KMS-11 (cell line): ENCODE measurements at regions not wholly inside any gene's neighbourhood (a gene's known extent, or its start where the extent isn't known, plus 50 kb on each side); places are given as distances from the start of the nearest gene placed in this dataset.

Experiments used
- H2AFZ ChIP-seq: fragments of 200-600 bp; sonication (generic); 2 replicates; pipeline ENCODE4 v1.6.1; 2016; ENCODE audit warnings: antibody characterized with exemption, mixed run types, low read depth
- H3K27ac ChIP-seq: fragments of 200-600 bp; sonication (generic); 2 replicates; pipeline ENCODE4 v1.6.1; 2016; ENCODE audit warnings: mild to moderate bottlenecking, mixed run types
- H3K27me3 ChIP-seq: fragments of 200-600 bp; sonication (generic); 2 replicates; pipeline ENCODE4 v1.6.1; 2017; ENCODE audit warnings: mild to moderate bottlenecking, low read depth, mixed run types, moderate library complexity; ENCODE audit not compliant: insufficient read depth
- H3K36me3 ChIP-seq: fragments of 200-600 bp; sonication (generic); 2 replicates; pipeline ENCODE4 v1.6.1; 2017; ENCODE audit warnings: mild to moderate bottlenecking, mixed run types; ENCODE audit not compliant: insufficient read depth
- H3K4me1 ChIP-seq: fragments of 200-600 bp; sonication (generic); 2 replicates; pipeline ENCODE4 v1.6.1; 2016; ENCODE audit warnings: mild to moderate bottlenecking, low read depth, mixed run types; ENCODE audit not compliant: poor library complexity, severe bottlenecking
- H3K4me2 ChIP-seq: fragments of 200-600 bp; sonication (generic); 2 replicates; pipeline ENCODE4 v1.7.0; 2016; ENCODE audit warnings: mild to moderate bottlenecking, mixed run types
- H3K4me3 ChIP-seq: fragments of 200-600 bp; sonication (generic); IDR thresholded peaks from 2 replicates; pipeline ENCODE4 v1.6.1; 2017; ENCODE audit warnings: low read depth, low read length, mixed read lengths; ENCODE audit not compliant: insufficient read depth
- H3K79me2 ChIP-seq: fragments of 200-600 bp; sonication (generic); 2 replicates; pipeline ENCODE4 v1.6.1; 2016; ENCODE audit warnings: low read depth, mixed run types; ENCODE audit not compliant: insufficient read depth
- H3K9ac ChIP-seq: fragments of 200-600 bp; sonication (generic); 2 replicates; pipeline ENCODE4 v1.6.1; 2016; ENCODE audit warnings: mild to moderate bottlenecking, mixed run types
- H4K20me1 ChIP-seq: fragments of 200-600 bp; sonication (generic); 2 replicates; pipeline ENCODE4 v1.6.1; 2016; ENCODE audit warnings: mild to moderate bottlenecking, mixed run types; ENCODE audit not compliant: insufficient read depth
- CTCF ChIP-seq: fragments of 200-600 bp; sonication (generic); conservative IDR thresholded peaks from 2 replicates; pipeline ENCODE4 v1.6.1; 2017; ENCODE audit warnings: low read depth, mild to moderate bottlenecking, antibody characterized with exemption, low read length, moderate library complexity, mixed read lengths

GRCh38 chr5:23343121-23343520, 164.3 kb upstream of the PRDM9 start:
- Histone ChIP-seq H2AFZ (no peak overlapping the region), H3K4me3 (no peak overlapping the region)
- TF ChIP-seq CTCF, result no peak

GRCh38 chr5:23332650-23333251, 174.7 kb upstream of the PRDM9 start:
- no peaks in the 10 kb centered on the region for H3K4me1 ChIP-seq
- H3K27ac ChIP-seq, result no peak overlapping the region
- no peaks in the 10 kb centered on the region for H3K27me3 ChIP-seq
- H2AFZ ChIP-seq, result no peak overlapping the region
- no peak; the same call in 1 of the 2 replicates for TF ChIP-seq CTCF
- H3K36me3 ChIP-seq, result no peaks in the 10 kb centered on the region
- H3K4me2 ChIP-seq, result no peak overlapping the region
- no peaks in the 10 kb centered on the region for H3K79me2 ChIP-seq
- H3K4me3 ChIP-seq, result no peak overlapping the region
- H4K20me1 ChIP-seq, result no peaks in the 10 kb centered on the region
- H3K9ac ChIP-seq, result no peak overlapping the region

More at GRCh38 chr5:23343121-23343520, 164.3 kb upstream of the PRDM9 start:
- Histone ChIP-seq H3K79me2 (no peaks in the 10 kb centered on the region), H3K9ac (no peak overlapping the region), H4K20me1 (no peaks in the 10 kb centered on the region), H3K27me3 (no peaks in the 10 kb centered on the region), H3K36me3 (no peaks in the 10 kb centered on the region), H3K4me2 (no peak overlapping the region), H3K4me1 (no peaks in the 10 kb centered on the region), H3K27ac (no peak overlapping the region)

GRCh38 chr5:23330726-23331125, 176.7 kb upstream of the PRDM9 start:
- no peak for TF ChIP-seq CTCF
- Histone ChIP-seq H3K9ac (no peak overlapping the region), H3K4me3 (no peak overlapping the region), H3K4me2 (no peak overlapping the region), H2AFZ (no peak overlapping the region), H3K79me2 (no peaks in the 10 kb centered on the region), H3K27ac (no peak overlapping the region), H3K4me1 (no peaks in the 10 kb centered on the region), H3K27me3 (no peaks in the 10 kb centered on the region), H3K36me3 (no peaks in the 10 kb centered on the region), H4K20me1 (no peaks in the 10 kb centered on the region)

GRCh38 chr5:23319901-23320300, 187.5 kb upstream of the PRDM9 start:
- H4K20me1 ChIP-seq, result no peaks in the 10 kb centered on the region
- no peak for TF ChIP-seq CTCF
- H3K79me2 ChIP-seq, result no peaks in the 10 kb centered on the region
- no peak overlapping the region for H3K4me3 ChIP-seq
- no peak overlapping the region for H3K27ac ChIP-seq
- H3K4me2 ChIP-seq, result no peak overlapping the region
- no peaks in the 10 kb centered on the region for H3K4me1 ChIP-seq
- H2AFZ ChIP-seq, result no peak overlapping the region
- H3K27me3 ChIP-seq, result no peaks in the 10 kb centered on the region
- H3K9ac ChIP-seq, result no peak overlapping the region
- H3K36me3 ChIP-seq, result no peaks in the 10 kb centered on the region
